GM18858 (cell line): ENCODE measurements at regions not wholly inside any gene's neighbourhood (a gene's known extent, or its start where the extent isn't known, plus 50 kb on each side); places are given as distances from the start of the nearest gene placed in this dataset.
A peak's percentile ranks its signal among the peaks of the same experiment; 100 is the strongest.

Source experiments
- ATAC-seq: cut with Tn5 transposase; IDR thresholded peaks from one replicate; pipeline ENCODE4 v1.9.1; 2021; ENCODE audit not compliant: unreplicated experiment

DNA sequence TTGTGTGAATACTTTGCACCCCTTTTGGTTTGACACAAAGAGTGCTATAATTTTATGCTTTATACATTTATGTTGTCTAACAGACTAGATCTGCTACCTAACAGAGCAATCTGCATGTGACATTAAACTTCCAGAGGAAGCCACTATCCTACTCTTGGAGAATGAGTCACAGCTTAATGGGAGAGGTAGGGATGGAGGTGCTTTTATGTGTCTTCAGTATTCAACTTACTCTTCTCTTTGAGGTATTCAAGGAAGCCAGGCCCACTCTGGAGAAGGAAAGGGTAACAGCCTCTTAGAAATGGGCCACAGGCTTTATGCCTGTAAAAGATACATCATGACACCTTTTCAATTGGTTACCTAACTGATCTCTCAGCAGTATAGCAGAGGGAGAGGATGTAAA, 85.8 kb upstream of the NEUROD1 start:
- no peak for ATAC-seq

DNA sequence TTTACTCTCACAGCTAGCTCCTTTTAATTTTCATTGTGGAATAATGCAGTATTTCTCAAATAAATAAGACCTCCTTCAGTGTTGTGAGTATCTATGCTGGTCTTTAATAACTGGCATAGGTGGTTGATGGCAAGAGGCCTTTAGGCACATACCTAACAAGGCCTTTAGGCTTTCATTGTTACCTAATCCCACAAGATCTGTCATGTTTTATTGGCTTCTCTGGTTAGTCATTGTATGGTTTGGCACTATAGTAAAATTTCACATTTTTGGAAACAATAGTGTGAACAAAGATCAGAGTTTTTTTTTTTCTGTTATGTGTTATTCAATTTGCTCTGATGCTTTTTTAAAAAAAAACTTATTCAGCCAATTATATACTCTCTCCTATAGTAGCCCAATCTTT, 89.8 kb upstream of the NEUROD1 start:
- no peak for ATAC-seq

DNA sequence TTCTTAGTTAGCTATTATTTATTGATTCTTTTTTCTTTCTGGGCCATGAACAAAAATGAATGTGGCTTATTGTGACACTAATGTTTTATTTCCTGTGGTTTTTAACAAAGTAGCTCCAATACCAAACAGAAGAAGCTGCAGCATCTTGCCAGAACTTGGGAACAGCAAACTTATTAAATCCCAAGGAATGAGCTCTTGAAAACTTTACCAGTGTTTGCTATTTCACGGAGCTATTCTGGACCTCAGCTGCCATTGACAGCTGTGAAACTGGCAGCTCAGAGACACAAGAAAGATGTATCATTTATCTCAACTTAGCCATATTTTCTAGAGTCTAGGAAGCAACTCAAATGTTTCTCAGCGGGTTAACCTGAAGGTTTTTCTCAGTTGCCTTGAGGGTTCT, 91.0 kb upstream of the NEUROD1 start:
- ATAC-seq: no peak

DNA sequence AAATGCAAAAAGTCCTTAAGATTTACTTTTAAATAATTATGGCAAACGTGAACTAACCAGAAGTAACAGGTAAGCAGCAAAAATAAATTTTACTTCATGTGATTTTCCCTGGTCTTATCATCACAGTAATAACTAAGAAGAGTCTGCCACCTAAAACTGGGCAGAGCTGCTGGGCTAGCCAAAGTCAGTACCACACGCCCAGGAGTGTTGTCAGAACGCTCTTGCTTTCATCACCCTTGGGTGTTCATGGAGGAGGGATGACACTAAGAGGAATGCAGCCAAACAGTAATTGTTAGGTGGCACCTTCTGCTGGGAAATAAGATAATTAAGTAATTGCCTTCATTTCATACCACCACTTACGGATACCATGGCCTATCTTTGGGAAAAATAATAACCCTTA, 92.0 kb upstream of the NEUROD1 start:
- ATAC-seq: no peak

DNA sequence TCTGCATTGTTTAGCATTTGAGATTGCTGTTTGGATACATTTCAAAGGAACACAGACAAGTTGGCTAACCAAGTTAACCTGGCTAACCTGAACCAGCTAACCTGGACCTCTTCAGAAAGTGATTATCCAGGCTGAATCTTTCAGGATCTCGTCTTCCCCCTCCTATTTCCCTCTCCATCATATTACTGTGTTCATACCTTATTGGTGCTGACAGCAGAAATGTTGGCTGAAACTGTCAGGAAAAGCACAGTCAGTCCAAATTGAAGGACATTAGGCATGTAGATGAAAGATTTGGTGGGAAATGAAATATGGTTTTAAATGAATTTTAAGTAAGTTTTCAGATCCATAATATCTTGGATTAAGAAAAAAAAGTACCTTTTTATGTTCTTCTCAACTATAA, 92.5 kb upstream of the NEUROD1 start:
- ATAC-seq: no peak

DNA sequence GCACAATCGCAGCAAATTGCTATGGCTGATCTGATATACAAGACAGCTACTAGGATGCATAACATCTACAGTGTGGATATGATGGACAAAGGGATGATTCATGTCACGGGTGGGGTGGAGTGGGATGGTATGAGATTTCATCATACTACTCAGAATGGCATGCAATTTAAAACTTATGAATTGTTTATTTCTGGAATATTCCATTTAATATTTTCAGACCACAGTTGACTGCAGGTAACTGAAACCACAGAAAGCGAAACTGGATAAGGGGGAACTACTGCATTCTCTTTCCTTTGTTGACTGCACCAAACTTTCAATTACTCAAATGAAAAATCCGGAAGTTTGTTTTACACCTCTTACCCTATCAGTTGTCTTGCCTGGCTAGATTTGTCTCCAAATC, 94.4 kb upstream of the NEUROD1 start:
- peak; percentile 73 for ATAC-seq

DNA sequence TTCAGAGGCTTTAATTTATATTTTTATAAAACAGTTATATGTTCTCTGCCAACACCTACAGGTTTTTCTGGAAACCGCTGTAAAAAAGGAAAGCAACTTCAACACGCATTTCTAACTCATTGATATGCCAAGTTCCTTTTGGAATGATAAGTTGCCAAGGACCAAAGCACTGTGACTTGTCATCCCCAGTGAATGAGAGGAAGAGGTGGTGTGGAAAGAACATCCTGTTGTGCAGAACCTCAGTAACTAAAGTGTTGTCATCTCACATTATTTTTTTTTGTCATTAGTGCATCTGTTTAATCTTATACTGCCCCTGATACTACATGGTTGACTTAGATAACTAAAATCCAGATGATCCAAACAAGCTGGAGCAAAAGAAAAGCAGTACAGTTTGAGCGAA, 96.0 kb upstream of the NEUROD1 start:
- ATAC-seq: no peak

DNA sequence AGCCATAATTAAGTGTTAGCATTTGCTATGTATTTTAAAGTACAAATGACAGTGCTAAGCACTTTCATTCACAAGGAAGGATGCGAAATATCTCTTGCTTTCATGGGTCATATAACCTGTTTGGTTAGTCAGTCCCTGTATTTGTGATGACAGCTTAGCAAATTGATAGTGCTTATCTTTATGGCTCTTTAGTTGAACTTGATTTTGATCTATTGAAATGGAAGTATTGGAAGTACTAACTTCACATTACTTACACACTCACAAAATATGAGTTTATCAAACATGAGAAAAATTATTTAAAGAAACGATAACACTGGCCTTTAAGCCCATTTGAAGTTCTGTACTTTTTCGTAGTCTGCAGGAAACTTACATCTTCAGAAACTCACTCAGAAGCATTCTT, 97.4 kb upstream of the NEUROD1 start:
- ATAC-seq: no peak

DNA sequence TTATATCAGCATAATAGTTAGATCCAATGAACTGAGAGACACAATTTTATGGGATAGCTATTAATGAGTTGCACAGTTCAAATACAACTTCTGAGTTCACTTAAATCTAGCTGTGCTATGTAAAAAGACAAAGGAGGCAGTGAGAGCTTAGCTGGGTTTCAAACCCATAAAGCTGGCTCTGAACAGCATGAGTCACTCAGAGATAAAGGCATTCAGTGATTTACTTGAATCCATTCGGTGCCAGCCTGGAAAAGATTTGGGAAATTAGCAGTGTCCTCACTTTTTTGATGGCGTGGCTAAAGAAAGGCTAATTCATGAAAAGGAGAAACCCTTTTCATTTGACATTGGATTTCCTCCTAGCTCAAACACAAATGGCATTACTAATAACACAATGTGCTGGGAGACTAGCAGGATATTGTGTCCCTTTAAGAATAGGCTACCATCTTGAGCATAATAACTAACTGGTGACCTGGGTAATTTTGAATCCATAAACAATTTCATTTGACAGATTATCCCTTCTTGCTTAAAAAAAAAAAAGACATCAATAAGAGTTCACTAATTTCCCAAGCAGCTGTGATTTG, 98.4 kb upstream of the NEUROD1 start:
- ATAC-seq: no peak

DNA sequence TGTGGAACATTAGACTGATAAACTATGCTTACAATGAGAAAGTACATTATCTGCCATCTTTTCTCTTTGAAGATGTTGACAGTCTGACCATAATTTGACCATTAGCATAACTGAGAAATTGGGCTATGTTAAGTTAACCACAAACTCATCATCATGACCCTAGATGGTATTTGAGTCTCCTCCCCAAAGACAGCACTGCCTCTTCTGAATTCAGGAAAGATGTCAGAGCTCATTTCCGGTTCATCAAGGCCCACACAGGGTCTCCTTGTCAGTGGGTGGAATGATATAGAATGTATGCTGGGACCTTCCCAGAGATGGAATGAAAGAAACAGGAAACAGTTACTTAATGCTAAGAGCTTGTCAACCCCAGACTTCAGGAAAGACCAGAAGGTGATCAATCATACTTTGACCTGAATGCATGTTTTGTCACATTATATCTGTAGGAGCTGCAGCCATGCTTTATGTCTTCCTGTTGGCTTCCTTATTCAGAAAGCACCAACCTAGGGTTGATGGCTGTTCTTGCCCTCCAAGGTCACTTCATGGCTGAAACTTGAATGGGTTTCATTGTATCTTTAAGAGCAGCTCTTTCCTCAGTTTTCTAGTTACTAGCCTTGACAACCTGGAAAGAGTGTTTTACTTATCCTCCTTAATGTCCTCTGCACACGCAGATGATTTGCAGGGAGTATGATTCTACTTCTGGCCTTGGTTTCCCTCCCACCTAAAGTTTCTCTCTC, 99.1 kb upstream of the NEUROD1 start:
- ATAC-seq: peak; percentile 31

DNA sequence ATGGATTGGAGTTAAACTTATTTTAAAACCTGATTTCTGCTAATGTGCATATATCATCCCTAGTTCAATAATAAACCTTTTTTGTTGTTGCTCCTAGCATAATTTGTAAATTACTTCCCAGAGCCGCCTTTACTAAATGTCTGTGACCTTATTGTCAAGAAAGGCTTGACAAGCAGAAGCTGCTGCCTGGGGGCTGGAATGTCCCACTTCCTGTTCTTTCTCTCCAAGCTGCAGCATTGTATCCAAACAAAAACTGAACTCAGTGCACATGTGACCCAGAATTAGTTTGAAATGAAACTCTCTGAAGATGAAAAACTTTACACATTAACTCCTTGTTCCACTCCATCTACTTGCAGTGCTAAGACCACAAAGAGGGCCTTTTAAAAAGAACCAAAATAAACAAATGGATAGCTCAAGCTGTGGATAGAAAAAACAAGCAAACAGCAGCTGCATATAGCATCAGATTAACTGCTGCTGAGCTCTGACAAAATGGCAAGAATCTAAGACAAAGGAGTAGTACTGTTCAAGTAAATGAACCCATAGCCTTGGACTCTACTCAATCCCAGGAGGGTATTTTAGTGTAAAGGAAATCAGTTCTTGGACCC, 99.8 kb upstream of the NEUROD1 start:
- peak; percentile 74 for ATAC-seq

DNA sequence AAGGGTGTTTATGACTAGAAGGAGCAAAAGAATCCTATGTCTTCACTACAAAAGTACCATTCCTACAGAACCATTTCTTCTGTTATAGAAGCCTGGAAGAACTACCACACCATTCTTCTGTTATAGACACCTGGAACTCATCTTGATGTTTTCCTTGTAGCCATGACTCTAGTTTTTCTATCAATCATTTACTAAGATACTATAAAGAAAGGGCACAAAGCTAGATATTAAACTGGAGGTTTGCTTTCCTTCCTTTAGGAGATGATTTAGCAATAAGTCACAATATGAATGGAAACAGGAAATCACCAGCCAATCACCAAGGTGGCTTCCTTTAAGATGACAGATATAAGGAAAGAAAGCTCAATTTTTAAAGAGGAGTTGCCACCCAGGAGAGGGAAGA, 100.3 kb upstream of the NEUROD1 start:
- no peak for ATAC-seq

DNA sequence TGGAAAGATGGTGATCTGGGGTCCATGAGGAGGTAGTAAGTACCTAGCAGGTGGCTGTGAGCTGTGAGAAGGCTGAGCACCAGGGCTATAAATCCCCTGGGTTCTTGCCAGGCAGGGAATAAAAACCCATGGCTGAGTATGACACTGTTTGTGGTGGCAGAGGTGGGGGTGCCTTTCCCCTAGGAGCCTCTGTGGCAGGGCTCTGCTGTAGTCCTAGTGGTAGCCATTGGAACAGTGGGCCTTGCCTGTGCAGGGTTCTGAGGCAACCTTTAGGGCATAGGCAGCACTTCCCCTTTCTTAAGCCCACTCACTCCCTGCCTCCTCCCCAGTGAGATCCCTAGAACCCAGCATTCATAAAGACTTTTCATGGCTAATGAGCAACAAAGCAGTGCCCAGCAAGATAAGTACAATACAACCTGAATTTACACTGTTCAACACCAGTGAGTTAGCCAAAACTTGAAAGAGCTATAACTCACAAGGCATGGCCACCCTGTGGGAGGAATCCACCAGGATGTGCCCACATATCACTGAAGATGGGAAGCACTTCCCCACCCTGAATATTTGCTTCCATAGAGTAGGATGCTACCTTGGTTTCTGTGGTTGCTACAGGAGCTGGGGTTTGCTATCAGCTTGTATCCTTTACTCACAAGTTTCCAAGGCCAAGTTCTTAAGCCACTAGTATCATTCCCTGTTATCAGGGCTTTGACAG, 100.9 kb upstream of the NEUROD1 start:
- ATAC-seq: peak; percentile 36

DNA sequence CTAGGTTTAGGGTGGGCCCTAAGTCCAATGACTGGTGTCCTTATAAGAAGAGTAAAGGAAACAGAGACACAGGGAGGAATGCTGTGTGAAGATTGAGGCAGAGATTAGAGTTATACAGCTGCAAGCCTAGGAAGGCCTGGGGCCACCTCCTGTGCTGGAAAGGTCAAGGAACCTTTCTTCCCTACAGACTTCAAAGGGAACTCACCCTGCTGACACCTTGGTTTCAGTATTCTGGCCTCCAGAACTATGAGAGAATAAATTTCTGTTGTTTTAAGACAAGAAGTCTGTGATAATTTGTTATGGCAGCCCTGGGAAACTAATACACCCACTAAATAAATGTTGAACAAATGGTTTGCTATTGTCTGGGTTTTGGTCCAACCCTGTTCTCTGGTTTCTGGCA, 102.3 kb upstream of the NEUROD1 start:
- no peak for ATAC-seq

DNA sequence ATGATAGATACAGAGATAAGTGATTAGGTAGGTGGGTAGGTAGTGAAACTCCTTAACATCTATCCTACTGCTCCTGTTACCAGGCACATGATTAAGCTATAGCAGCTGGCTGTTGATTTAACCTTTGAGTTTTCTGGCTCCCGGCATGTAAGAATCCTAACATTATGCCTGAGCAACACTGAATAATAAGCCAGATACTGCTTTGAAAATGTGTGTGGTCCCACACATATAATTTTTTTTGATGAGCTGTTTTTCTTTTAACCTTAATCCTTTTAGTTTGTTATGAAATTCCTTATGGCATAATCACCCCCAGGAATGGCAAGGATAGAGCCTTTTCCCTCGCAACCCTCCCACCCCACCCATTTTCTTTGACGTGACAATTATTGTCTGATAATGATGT, 104.2 kb upstream of the NEUROD1 start:
- no peak for ATAC-seq

DNA sequence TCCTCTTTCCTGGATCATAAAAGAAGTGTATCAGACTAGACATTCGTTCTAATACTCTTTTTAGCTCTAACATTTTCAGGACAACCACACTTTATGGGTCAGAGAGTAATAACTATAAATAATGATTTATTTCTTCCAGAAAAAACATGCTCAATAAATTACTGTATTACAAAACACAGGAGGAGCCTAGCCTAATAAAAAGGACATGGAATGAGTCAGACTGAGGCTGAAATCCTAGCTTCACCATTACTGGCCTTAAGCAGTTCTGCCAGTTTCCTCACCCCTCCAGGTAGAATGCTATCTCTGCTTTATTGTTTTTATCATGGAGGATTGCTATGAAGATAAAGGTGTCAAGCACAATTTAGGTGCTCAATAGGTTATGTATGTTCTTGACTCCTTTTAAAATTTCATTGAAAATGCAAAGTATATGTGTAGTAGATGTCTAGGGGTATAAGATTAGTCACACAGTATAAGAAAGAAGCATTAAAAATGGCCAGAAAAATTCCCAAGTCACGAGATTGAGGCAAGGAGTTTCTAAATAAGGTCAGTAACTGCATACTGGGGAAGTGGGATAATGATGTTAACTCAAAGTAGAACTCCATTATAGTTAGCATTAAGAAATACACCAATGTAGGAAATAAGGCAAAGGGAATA, 105.5 kb upstream of the NEUROD1 start:
- ATAC-seq: no peak

DNA sequence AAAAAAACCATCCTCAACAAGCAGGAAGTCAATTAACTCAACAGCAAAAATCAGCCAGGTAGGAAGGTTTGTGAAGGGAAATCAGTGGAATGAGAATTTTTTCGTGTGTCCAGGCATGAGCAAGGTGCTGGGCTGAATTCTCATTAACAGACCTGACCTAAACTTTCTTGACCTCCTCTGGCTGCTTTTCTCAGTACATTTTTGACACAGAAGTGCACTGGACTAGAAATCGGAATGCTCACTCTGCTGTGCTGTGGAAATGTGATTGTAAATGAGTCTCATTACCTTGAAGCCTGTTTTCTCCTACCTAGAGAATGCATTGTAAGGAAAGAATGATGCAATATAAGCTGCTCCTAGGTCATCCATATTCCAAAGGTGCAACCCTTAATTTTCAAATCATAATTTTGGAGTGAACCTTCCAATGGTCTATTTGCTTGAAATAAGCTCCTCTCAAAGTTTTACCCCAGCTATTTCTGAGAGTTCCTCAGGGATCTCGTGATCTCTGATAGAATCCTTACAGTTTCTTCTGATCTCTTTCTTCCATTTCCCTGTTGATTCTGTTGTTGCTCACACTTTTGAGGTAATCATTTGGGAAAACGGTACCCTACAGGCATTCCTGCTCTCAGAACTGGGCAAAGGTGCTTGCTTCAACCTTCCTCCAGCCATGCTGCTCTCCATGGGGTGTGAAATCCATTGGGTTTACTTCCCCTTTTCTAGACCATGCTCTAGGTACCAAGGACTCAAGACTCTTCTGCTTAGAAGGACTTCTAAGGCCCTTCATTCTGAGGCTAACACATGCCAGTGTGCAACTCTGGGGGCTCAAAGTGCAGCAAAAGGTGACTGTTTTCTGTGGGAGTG, 104.9 kb upstream of the ITPRID2 start:
- ATAC-seq: no peak

DNA sequence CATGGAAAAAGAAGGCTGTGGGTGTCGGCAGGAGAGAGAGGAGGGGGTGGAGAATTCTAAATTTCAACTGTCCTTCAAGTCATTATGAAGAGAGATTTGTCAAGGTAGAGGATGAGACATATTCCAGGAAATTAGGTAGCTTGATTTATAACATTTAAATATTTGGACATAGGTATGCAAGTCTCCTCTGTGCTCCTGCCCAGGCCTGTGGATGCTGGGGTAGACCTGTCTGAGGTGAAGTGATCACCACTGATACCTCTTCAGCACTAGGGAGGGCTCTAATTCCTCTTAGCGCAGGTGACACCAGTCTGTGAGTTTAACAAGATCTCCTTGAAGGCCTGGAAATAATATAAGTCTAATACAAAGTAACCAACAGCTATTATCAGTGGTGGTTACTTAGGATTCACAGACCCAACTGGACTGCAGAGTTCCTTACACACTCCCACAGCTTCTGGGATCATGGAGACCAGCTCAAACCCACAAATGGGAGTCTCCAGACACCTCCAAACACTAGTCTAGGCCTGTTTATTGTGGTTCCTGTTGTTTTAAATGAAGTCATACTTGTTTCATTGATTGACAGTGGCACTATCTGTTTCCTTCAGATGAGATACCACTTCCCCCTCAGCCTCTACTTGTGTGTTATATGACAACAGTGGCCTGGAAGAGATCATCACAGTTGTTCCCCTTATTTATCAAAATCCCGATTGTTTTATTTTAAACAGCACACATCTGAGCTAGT, 104.1 kb upstream of the ITPRID2 start:
- no peak for ATAC-seq

DNA sequence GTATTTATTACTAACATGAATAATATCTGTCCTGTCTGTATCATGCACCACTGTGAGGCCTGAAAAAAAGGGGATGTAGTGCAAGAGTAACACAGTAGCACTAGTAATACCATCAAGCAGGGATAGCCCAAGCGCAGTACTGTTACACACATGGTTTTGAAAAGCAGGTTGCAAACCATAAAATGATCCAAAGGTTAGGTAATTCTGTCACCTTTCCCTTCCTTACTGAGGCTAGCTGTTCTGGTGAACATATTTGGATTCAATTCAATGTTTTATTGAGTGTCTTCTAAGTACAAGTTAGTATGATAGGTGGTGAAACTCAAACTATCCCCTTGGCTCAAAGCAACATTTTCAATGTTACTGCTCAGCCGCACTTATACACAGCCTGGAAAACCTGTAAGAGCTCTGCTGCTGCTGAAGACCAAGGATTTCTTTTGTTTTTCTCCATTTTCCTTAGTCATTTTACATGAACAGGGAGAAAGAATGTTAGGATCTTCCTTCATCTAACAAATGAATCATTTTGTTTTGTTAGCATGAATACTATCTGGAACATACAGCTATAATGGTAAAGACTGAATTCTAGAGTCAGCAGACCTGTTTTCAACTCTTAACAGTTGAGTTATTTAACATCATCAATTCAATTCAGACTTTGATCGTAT, 102.5 kb upstream of the ITPRID2 start:
- ATAC-seq: no peak
